Stromal cell of bone marrow (primary cell): ENCODE measurements at regions not wholly inside any gene's neighbourhood (a gene's known extent, or its start where the extent isn't known, plus 50 kb on each side); places are given as distances from the start of the nearest gene placed in this dataset.
A peak's percentile ranks its signal among the peaks of the same experiment; 100 is the strongest.

Source experiments
- DNase-seq: peaks from one replicate; pipeline ENCODE4 v3.0.0-alpha.2; 2012; ENCODE audit warnings: low read depth

GRCh38 chr13:111037927-111038326 is 77.2 kb upstream of the ARHGEF7 start:
- DNase-seq = no peak

DNA sequence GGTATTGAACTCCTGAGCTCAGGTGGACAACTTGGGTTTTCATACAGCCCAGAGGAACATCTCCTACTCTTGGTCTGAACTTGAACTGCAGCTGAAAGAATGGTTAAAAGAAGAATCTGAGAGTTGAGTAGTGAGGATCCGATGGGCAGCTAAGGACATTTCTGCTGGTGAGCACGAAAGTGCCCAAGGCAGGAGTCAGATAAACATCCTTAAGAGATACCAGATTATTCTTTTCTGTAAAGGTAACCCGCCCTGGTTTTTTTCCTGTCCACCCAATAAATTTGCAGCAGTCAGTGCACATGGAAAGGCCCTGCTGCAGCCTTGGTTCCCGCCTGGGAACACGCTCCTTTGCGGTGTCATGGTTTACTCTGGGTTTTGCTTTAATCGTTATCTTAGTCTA is 78.4 kb upstream of the ARHGEF7 start:
- DNase-seq = no peak

- DNase-seq = no peak
These were observed 79.2 kb upstream of the ARHGEF7 start for GRCh38 chr13:111035861-111036260.

DNA sequence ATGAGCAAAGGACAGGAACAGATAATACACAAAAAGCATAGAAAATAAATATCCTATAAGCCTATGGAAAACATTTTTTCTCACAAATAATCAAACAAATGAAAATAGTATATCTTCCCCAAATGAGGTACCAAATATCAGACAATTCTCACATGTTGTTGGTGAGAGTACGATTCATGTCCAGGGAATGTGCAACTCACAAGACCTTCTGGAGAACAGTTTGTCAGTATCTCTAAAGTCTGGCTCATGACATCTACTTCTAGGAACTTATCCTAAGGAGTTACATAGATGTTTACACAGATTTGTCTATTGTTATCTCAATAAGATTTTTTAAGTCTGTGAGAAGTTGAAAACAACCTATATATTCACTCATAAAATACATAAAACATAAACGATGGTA is 80.3 kb upstream of the ARHGEF7 start:
- no peak for DNase-seq

DNA sequence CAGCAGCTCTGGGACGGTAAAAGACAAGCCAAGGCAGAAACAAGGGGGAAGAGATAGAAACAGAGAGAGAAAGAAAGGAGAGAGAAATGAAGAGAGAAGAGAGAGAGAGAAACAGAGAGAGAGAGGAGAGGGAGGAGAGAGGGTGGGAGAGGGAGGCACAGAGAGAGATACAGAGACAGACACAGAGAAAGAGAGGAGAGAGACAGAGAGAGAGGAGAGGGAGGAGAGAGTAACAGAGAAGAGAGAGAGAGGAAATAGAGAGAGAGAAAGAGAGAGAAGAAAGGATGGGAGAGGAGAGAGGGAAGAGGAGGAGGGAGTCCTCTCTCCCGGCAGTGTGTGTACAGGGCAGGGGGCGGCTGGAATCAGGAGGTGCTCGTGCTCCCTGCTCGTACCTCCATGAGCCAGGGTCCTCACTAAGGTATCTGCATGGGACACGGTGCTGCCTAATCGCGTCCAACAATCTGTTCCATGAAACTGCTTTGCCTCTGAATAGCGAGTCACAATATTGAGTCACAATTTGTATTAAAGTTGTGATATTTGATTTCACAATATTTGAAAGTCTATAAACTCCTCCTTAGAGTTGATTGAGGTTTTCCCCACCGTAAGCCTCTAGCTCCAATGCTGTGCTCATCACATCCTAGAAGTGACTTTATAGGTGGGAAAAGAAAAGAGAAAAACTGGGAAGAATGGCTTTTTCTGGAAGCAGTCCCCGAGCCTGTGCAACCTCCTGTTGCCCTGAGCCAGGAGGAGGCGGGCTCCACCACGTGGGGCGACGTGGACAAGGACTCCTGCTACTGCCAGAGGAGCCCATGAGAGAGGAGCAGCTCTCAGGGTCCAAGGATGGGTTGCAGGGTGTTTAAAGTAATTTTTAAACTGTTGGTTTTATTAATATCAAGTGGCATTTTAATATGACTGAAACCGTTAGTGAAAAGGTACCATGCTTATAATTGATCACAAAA is 81.7 kb upstream of the ARHGEF7 start:
- DNase-seq = peak; percentile 28

DNA sequence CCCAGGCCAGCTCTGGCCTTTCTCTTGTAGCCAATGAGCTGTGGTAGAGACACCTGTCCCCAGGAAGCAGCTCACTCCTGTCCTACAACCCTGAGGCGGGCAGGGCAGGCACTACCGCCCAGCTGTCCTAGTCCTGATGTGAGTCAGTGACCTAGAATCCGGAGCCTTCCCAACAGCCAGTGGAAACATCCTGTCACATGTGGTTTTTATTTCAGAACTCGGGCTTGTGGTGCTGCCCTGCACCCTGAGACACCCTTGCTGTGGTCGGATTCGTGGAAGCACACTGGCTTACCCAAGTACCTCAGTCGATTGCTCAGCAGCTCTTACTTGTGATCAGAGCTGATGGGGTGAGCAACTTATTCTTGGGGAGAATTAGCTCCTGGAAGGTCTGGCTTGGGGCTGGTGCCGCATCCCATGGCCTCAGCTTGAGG is 83.6 kb upstream of the ARHGEF7 start:
- DNase-seq = peak; percentile 89

DNA sequence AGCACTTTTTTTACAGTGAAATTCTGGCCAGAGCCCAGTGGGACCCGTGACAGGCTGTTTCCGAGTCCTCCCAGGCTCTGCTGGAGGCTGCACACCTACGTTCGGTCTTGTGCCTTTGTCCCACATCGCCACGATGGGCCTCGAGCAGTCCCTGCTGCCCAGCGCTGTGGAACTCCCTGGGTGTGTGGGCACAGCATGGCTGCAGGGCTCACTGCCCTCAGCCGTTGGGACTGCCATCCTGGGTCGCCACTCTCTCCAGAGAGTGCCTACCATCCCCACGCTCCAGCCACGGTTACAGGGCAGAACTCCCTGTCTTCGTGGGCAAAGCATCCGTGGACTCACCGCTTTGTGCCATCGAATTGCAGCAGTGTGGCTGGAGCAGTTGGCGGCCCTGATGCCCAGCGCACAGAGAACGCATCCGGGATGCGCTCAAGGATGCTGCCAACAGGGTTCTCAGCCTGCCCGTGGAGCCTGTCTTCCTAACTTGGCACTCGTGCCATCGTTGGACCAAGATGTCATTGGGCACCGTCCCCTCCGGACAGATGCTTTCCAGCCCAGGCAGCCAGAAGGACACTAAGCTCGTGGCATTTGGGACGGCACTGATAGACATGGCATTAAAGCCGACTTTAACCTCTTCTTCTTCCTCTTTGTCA is 85.0 kb upstream of the ARHGEF7 start:
- no peak for DNase-seq

GRCh38 chr13:111027458-111028439 is 87.4 kb upstream of the ARHGEF7 start:
- peak; percentile 52 for DNase-seq

DNA sequence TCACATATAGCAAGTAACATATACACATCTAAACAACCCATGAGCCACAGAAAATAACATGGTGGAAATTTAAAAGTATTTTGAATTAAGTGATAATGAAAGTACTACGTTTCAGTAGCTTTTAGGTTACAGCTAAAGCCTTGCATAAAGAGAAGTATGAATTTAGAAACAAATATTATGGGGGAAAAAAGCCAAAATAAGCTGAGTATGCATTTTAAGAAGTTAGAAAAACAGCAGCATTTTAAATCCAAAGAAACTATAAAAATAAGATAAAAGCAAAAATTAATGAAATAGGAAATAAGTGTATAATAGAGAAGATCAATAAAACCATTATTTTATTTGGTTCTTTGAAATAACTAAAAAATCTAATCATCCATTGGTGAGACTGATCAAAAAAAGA is 89.8 kb upstream of the ARHGEF7 start:
- DNase-seq = no peak

- DNase-seq = no peak
These were observed 92.2 kb upstream of the ARHGEF7 start for GRCh38 chr13:111022886-111023285.

GRCh38 chr13:111022241-111022640 is 92.9 kb upstream of the ARHGEF7 start:
- no peak for DNase-seq

DNA sequence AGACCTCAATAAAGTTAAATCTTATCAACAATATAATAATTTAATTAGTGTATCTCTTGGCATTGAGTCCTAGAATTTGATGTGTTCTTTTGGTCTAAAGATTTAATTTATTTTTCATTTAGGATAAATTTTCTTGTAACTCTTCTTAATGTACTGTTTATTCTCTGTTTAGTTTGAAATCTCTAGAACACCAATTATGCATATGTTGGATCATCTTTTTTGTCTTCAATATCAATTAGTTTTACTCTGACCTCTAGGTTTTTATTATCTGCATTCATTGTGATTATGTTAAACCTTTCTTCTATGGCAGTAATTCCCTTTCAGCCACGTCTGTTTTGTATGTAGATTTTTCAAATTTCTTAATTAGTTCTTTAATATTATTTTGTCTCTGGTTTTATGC is 93.8 kb upstream of the ARHGEF7 start:
- DNase-seq = no peak

DNA sequence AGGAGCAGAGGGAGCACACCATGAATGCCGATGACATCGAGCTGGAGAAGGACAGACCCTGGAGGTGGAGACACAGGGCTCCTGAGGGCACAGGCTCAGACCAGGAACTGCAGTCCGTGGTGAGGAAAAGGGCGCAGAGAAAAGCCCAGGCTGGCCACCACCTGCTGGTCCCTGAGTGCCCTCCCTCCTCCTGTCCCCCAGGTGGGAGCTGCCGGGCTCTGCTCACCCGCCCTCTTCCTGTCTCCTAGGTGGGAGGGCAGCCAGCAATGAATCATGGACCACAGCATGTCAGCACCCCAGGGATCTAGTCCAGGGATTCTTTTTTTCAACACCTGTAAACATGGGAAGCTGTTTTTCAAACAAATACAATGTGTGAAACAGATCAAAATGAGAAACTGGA is 94.6 kb upstream of the ARHGEF7 start:
- DNase-seq = no peak

GRCh38 chr13:111020021-111020420 is 95.1 kb upstream of the ARHGEF7 start:
- no peak for DNase-seq

DNA sequence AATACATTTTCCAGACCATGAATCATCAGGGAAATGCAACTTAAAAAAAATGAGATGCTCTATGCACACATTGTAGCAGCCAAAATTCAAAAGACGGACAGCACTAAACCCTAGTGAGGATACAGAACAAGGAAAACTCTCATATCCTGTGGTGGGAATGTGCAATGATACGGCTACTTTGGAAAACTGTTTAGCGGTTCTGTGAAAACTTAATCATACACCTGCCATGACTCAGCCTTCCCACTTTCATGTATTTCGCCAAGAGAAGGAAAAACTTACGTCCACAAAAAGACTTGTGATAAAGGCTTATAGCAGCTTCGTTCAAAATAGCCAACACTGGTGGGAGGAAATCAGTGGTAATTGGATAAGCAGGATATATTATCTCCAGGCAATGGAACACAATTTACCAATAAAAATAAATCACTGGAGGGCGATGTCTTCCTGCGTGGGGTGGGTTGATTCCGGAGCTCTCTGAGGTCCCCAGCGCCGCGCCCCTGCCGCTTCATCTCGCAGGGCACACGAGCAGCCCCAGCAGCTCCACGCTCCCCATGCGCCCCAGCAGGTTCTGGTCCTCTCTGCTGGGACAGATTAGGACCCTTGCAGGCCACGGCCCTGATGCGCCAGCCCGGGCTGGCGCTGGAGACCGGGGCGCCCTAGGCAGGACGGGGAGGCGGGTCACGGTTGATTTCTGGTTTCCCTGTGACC is 97.2 kb upstream of the ARHGEF7 start:
- DNase-seq = no peak

DNA sequence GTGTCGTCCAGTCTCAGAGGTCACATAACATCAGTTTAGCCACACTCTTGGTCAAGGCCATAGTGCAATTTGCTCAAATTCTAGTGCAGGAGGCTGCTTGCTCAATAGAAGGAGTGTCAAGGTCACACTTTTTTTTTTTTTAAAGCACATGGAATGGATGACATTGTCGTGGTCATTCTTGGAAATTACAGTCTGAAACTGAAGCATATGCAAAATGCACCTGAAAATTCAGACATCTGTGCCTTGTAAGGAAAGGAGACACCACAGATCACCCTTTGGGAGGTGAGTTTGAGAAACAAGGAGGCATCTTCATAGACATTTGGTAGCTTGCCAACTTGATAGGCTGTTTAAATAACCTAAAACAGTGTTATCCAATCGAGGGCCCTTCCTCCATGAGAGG is 98.3 kb upstream of the ANKRD10 start:
- no peak for DNase-seq

DNA sequence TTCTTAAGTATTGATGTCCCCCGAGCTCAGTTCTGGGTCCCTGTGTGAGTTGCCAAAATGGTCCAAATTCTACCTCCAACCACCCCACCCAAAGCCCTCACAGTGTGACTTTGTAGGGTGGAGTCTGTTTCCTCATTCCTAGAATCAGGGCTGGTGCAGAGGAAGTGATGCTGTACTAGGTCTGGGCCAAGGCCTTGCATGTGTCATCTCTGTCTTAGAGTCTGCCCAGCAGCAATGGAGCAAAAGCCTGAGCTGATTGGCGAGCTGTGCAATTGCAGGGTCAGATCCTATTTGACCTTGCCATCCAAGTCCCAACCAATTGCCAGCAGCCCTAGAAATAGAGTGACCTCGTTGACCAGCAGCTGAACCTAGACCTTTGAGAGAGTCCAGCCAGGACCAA is 97.0 kb upstream of the ANKRD10 start:
- no peak for DNase-seq

- DNase-seq = no peak
These were observed 93.5 kb upstream of the ANKRD10 start for GRCh38 chr13:111008351-111008750.

DNA sequence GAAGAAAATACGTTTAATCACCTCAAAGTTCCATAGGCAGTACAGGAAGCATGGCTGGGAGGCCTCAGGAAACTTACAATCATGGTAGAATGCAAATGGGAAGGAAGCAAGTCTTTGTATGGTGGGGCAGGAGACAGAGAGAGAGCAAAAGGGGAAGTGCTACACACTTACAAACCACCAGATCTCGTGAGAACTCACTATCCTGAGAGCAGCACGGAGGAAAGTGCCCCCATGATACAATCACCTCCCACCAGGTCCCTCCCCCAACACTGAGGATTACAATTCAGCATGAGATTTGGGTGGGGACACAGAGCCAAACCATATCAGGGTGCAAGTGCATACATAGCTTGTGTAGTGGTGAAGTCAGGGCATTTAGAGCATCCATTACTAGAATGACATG is 92.3 kb upstream of the ANKRD10 start:
- DNase-seq = no peak

GRCh38 chr13:111006506-111007031 is 91.7 kb upstream of the ANKRD10 start:
- DNase-seq = peak; percentile 94

DNA sequence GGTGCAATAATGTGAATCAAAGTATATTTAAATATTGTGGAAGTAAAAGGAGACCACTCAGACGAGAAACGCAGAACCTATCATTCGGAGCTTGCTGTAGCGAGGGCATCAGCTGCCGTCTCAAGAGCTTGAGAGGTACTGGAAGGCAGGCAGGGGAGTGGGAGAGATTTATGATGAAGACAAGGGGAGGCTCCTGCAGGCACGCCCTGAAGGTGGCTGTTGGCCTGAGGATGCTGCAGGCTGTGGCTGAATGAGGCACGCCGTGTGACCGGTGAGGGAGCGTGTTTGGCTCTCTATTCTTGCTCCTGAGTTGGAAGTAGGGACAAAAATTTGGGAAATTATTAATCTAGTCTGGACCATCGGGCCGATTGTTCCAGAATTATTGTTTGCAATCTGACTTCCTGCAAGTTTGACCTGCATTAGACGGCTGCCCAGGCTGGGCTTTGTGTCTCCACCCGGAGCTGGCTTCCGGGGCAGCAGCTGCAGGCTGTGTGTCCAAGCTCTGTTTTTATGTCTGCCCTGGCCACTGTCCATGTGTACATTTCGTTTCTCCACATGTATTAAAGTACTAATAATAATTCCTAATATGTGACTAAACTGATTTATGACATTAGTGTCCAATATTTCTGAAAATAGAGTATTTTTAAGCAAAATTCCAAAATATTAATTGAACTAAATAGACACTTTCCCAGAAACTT is 91.1 kb upstream of the ANKRD10 start:
- DNase-seq = no peak
